ENCODE measurements at regions not wholly inside any gene's neighbourhood (a gene's known extent, or its start where the extent isn't known, plus 50 kb on each side); places are given as distances from the start of the nearest gene placed in this dataset.

GRCh38 chr2:19575641-19576040 lies 217.2 kb upstream of the OSR1 start:
- no peaks in the 10 kb centered on the region for H3K9me3 ChIP-seq
- no peak overlapping the region for H3K4me3 ChIP-seq
- no peak for ATAC-seq
- no peak for TF ChIP-seq POLR2A (IDR thresholded peaks at IDR 0.05)
- no peak for TF ChIP-seq EP300 (IDR thresholded peaks at IDR 0.05)
- no peak for TF ChIP-seq POLR2AphosphoS5 (IDR thresholded peaks at IDR 0.05)
- TF ChIP-seq CTCF (IDR thresholded peaks at IDR 0.05) = no peak
- no peaks in the 10 kb centered on the region for H3K27me3 ChIP-seq
- peaks cover 0 to 28% (median 0%) of the 10 kb centered on the region in 3 donors for H3K4me1 ChIP-seq
- H3K36me3 ChIP-seq = no peaks in the 10 kb centered on the region
- no peak overlapping the region for H3K27ac ChIP-seq

- H3K27ac ChIP-seq = no peak overlapping the region
- TF ChIP-seq POLR2AphosphoS5 (IDR thresholded peaks at IDR 0.05) (peak; percentile 47), CTCF (IDR thresholded peaks at IDR 0.05) (no peak)
- H3K4me3 ChIP-seq = no peak overlapping the region
- no peaks in the 10 kb centered on the region for H3K36me3 ChIP-seq
- no peaks in the 10 kb centered on the region for H3K27me3 ChIP-seq
- 21% methylated on average over 5 of the region's 5 CpGs; no CpG with 5 or more reads in 1 of the 2 donors for WGBS, 2 donors (ENCODE audit: low coverage in 1 of 2)
- ATAC-seq = peak; percentile 74
- no peaks in the 10 kb centered on the region for H3K9me3 ChIP-seq
- H3K4me1 ChIP-seq = peaks cover 0 to 28% (median 0%) of the 10 kb centered on the region in 3 donors
These were observed 216.4 kb upstream of the OSR1 start for GRCh38 chr2:19574778-19575260.

- Histone ChIP-seq H3K36me3 (no peaks in the 10 kb centered on the region), H3K4me3 (no peak overlapping the region), H3K27me3 (no peaks in the 10 kb centered on the region), H3K9me3 (no peaks in the 10 kb centered on the region), H3K4me1 (peaks cover 0 to 28% (median 0%) of the 10 kb centered on the region in 3 donors), H3K27ac (no peak overlapping the region)
- TF ChIP-seq POLR2AphosphoS5 (IDR thresholded peaks at IDR 0.05) (no peak), EP300 (IDR thresholded peaks at IDR 0.05) (no peak), POLR2A (IDR thresholded peaks at IDR 0.05) (no peak), CTCF (IDR thresholded peaks at IDR 0.05) (no peak)
- no peak for ATAC-seq
- no CpG with 5 or more reads among the region's 1 CpG for WGBS, 2 donors (ENCODE audit: low coverage in 1 of 2)
These were observed 215.4 kb upstream of the OSR1 start for GRCh38 chr2:19573784-19574183.

GRCh38 chr2:19571773-19572172 lies 213.3 kb upstream of the OSR1 start:
- H3K36me3 ChIP-seq = no peaks in the 10 kb centered on the region
- no peak for ATAC-seq
- H3K27ac ChIP-seq = no peak overlapping the region
- no peaks in the 10 kb centered on the region for H3K27me3 ChIP-seq
- no peak overlapping the region for H3K4me3 ChIP-seq
- TF ChIP-seq POLR2AphosphoS5 (IDR thresholded peaks at IDR 0.05) (no peak), EP300 (IDR thresholded peaks at IDR 0.05) (no peak)
- no peaks in the 10 kb centered on the region for H3K9me3 ChIP-seq
- H3K4me1 ChIP-seq = peaks cover 0 to 28% (median 0%) of the 10 kb centered on the region in 3 donors
- WGBS, 2 donors (ENCODE audit: low coverage in 1 of 2) = 80 to 96% methylated on average over 2 to 3 of the region's 4 CpGs

- Histone ChIP-seq H3K36me3 (no peaks in the 10 kb centered on the region), H3K4me3 (no peak overlapping the region), H3K9me3 (no peaks in the 10 kb centered on the region), H3K4me1 (peaks cover 0 to 19% (median 0%) of the 10 kb centered on the region in 3 donors), H3K27ac (no peak overlapping the region), H3K27me3 (no peaks in the 10 kb centered on the region)
- no peak for ATAC-seq
- TF ChIP-seq POLR2AphosphoS5 (IDR thresholded peaks at IDR 0.05) = no peak
- TF ChIP-seq CTCF (IDR thresholded peaks at IDR 0.05) = no peak
- TF ChIP-seq EP300 (IDR thresholded peaks at IDR 0.05) = no peak
- no peak for TF ChIP-seq POLR2A (IDR thresholded peaks at IDR 0.05)
- WGBS, 2 donors (ENCODE audit: low coverage in 1 of 2) = 46 to 64% methylated on average over 3 of the region's 3 CpGs
These were observed 210.9 kb upstream of the OSR1 start for GRCh38 chr2:19569300-19569791.
